Glutamatergic neuron (in vitro differentiated cells): ENCODE measurements at regions not wholly inside any gene's neighbourhood (a gene's known extent, or its start where the extent isn't known, plus 50 kb on each side); places are given as distances from the start of the nearest gene placed in this dataset.
"Not testable (repeated sequence)": the region's sequence is repeated elsewhere in the genome, so short reads cannot be mapped to it uniquely, and the experiment has no call there.

Experiments used
- DNase-seq: peaks from one replicate; pipeline ENCODE4 v3.0.0; 2022
- H3K27ac Mint-ChIP-seq: one replicate; pipeline ENCODE4 v1.8.0; 2020; ENCODE audit warnings: mild to moderate bottlenecking, mixed read lengths, inconsistent platforms; ENCODE audit not compliant: unreplicated experiment
- H3K27me3 Mint-ChIP-seq: one replicate; pipeline ENCODE4 v1.8.0; 2020; ENCODE audit warnings: mild to moderate bottlenecking, moderate library complexity, mixed read lengths, inconsistent platforms; ENCODE audit not compliant: unreplicated experiment
- H3K36me3 Mint-ChIP-seq: one replicate; pipeline ENCODE4 v1.8.0; 2020; ENCODE audit warnings: mild to moderate bottlenecking, mixed read lengths, inconsistent platforms; ENCODE audit not compliant: unreplicated experiment
- H3K4me1 Mint-ChIP-seq: one replicate; pipeline ENCODE4 v1.8.0; 2020; ENCODE audit warnings: mild to moderate bottlenecking, low read depth, mixed read lengths, inconsistent platforms; ENCODE audit not compliant: unreplicated experiment
- H3K4me3 Mint-ChIP-seq: one replicate; pipeline ENCODE4 v1.8.0; 2020; ENCODE audit warnings: mild to moderate bottlenecking, mixed read lengths, inconsistent platforms; ENCODE audit not compliant: unreplicated experiment
- H3K9me3 Mint-ChIP-seq: one replicate; pipeline ENCODE4 v1.8.0; 2020; ENCODE audit warnings: mild to moderate bottlenecking, moderate library complexity, mixed read lengths, inconsistent platforms; ENCODE audit not compliant: unreplicated experiment
- TF ChIP-seq, protein P1 (sequence below): fragments of 200-600 bp; sonication (generic); IDR thresholded peaks from one replicate; pipeline ENCODE4 v1.5.0; 2021; ENCODE audit not compliant: partially characterized antibody, unreplicated experiment

DNA sequence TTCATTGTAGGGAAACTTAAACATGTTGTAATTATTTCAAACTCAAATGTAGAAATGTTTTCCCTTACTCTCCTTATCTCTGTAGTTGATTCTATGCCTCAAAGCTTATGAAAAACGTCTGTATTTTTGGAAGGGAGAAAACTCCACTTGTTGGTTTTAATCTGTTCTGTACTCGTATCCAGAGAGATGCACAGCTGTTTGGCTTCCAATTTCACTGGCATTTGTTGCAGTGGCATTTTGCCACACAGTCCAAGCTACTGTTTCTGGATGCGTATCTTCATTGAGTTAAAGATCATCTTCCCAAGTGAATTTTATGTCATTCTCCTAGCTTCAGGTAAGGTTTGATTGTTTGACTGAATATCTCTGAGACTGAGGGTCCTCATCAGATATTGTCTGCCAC, 481.4 kb downstream of the TRHDE start:
- H3K36me3 Mint-ChIP-seq: peaks cover 12% of the 10 kb centered on the region
- TF ChIP-seq, protein P1, sequence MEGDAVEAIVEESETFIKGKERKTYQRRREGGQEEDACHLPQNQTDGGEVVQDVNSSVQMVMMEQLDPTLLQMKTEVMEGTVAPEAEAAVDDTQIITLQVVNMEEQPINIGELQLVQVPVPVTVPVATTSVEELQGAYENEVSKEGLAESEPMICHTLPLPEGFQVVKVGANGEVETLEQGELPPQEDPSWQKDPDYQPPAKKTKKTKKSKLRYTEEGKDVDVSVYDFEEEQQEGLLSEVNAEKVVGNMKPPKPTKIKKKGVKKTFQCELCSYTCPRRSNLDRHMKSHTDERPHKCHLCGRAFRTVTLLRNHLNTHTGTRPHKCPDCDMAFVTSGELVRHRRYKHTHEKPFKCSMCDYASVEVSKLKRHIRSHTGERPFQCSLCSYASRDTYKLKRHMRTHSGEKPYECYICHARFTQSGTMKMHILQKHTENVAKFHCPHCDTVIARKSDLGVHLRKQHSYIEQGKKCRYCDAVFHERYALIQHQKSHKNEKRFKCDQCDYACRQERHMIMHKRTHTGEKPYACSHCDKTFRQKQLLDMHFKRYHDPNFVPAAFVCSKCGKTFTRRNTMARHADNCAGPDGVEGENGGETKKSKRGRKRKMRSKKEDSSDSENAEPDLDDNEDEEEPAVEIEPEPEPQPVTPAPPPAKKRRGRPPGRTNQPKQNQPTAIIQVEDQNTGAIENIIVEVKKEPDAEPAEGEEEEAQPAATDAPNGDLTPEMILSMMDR: no peak
- H3K9me3 Mint-ChIP-seq: peaks cover 3% of the 10 kb centered on the region
- no peak overlapping the region for H3K4me3 Mint-ChIP-seq
- no peak for DNase-seq
- H3K27ac Mint-ChIP-seq: no peak overlapping the region
- no peaks in the 10 kb centered on the region for H3K4me1 Mint-ChIP-seq
- H3K27me3 Mint-ChIP-seq: peaks cover 4% of the 10 kb centered on the region

DNA sequence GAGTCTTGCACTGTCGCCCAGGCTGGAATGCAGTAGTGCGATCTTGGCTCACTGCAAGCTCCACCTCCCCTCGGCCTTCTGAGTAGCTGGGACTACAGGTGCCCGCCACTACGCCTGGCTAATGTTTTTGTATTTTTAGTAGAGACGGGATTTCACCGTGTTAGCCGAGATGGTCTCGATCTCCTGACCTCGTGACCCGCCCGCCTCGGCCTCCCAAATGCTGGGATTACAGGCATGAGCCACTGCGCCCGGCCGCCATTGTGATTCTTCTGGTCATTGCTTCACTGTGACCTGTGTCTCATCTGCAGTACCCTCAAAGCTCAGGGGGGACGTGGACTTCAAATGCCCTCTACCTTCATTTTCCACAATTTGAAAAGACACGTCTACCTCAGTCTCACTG, 481.9 kb downstream of the TRHDE start:
- H3K4me3 Mint-ChIP-seq, H3K27ac Mint-ChIP-seq, DNase-seq, H3K9me3 Mint-ChIP-seq, H3K4me1 Mint-ChIP-seq, H3K27me3 Mint-ChIP-seq: not testable (repeated sequence)
- H3K36me3 Mint-ChIP-seq: peaks cover 14% of the 10 kb centered on the region

DNA sequence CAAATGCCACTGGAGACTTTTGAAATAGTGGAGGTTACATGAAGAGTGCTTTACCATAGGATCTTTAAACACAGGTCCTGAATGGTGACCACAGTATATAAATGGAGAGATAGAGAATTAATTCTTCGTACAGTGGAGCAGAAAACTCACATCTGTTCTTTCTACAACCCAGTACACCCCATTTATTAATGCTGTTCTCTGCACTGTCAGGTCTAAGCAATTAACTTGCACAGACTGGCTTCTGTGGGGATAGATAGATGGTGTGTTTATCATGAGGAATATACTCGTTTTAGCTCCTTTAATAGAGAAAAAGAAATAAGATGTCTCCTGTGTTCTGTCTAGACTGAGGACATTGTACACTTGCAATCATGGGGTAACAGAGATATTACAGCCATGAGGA, 494.3 kb downstream of the TRHDE start:
- TF ChIP-seq, protein P1: no peak
- Mint-ChIP-seq H3K27ac (no peak overlapping the region), H3K9me3 (peaks cover 2% of the 10 kb centered on the region), H3K4me3 (no peak overlapping the region), H3K36me3 (no peaks in the 10 kb centered on the region), H3K27me3 (no peaks in the 10 kb centered on the region), H3K4me1 (no peaks in the 10 kb centered on the region)
- DNase-seq: no peak

DNA sequence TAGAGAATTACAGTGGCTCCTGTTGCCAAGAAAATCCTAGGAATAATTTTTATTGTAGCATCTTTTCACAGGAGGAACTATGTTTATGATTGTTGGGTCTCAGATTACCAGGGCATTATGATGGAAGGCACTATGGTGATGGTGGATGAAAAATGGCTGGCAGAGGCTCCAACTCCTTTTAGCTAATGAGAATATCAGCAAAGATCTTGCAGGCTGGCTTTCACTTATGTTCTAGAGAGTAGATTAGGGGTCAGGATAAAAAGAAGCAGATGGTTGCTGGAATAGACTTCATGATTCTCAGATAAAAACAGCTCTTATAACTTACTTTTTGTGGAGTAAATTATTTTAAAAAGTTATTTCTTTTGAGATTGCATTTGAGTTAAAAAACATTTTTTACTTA, 501.9 kb downstream of the TRHDE start:
- no peak overlapping the region for H3K4me3 Mint-ChIP-seq
- H3K27me3 Mint-ChIP-seq: no peaks in the 10 kb centered on the region
- no peaks in the 10 kb centered on the region for H3K9me3 Mint-ChIP-seq
- no peak for DNase-seq
- no peak overlapping the region for H3K27ac Mint-ChIP-seq
- H3K4me1 Mint-ChIP-seq: no peaks in the 10 kb centered on the region
- H3K36me3 Mint-ChIP-seq: no peaks in the 10 kb centered on the region
- TF ChIP-seq, protein P1: no peak

DNA sequence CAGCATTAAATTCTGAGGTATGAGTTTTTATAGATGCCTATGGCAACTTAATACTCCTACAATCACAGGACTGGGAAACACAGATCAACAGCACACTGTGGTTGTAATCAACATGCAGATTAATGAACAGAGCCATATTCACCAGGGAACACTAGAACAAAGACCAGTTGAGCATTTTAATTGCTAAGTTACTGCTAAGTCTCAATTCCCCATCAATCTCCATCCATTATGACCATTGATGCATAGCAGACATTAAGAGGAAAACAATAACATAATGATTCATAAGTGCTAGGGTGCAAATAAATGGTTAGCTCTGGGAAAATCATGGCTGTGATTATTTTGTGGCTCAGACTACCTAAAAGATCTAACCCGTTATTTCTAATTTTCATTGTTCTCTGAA, 505.6 kb downstream of the TRHDE start:
- no peak for DNase-seq
- no peaks in the 10 kb centered on the region for H3K27me3 Mint-ChIP-seq
- H3K27ac Mint-ChIP-seq: no peak overlapping the region
- H3K9me3 Mint-ChIP-seq: peaks cover 2% of the 10 kb centered on the region
- H3K4me1 Mint-ChIP-seq: no peaks in the 10 kb centered on the region
- H3K36me3 Mint-ChIP-seq: no peaks in the 10 kb centered on the region
- TF ChIP-seq, protein P1: no peak
- no peak overlapping the region for H3K4me3 Mint-ChIP-seq

DNA sequence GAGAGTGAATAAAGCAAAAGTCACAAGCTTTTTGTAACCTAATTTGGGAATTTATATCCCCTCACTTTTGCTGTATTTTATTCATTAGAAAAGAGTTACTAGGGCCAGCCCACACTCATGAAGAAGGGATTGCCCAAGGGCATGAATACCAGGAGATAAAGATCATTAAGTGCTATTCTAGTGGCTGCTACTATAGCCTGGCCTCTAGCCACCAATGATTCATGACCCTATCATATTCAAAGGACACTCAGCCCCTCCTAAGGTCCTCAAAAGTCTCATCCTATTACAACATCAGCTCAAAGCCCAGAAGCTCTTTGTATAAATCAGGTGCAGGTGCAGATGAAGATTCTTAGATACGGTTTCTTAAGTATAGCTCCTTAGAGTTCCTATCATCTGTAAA, 518.1 kb downstream of the TRHDE start:
- Mint-ChIP-seq H3K9me3 (no peaks in the 10 kb centered on the region), H3K27me3 (peaks cover 2% of the 10 kb centered on the region), H3K4me1 (no peaks in the 10 kb centered on the region), H3K4me3 (no peak overlapping the region), H3K36me3 (peaks cover 4% of the 10 kb centered on the region), H3K27ac (no peak overlapping the region)
- TF ChIP-seq, protein P1: no peak
- no peak for DNase-seq
